ENCODE measurements at regions not wholly inside any gene's neighbourhood (a gene's known extent, or its start where the extent isn't known, plus 50 kb on each side); places are given as distances from the start of the nearest gene placed in this dataset.

DNA sequence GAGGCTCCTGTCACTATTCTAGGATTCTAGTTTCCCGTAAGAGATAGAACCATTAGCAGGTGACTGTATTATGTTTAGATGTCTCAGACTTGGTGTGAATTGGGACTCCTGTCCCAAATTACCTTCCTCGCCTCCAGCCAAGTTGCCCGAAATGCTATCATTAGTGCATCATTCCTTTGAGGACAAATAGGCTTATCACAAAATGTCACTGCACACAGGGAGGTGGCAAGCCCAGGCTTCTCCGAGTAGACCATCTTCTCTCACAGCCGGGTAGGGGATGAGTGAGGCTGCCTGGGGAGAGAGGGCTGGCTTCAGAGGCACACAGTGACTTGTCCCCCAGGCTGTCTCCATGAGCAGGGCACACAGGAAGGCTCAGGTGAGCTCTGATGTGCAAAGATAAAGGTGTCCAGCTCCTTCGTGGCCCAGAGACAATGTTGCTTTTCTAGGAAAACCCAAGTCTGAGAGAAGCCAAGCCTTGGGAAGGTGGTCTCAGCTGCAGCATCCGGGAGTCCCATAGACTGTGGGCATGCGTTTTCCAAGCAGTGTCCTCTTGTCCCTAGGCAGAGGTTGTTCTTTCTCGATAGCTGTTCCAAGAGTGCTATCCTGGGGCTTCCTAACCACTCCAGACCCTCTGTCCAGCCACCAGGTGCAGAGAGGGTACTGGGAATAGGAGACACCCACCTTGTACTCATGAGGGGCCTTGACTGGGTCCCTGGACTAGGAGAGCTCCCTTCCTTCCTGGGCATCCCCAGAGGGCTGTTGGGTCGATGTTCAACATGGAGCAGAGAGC is 163.1 kb upstream of the TSHZ3 start:
- TF ChIP-seq CTCF (IDR thresholded peaks at IDR 0.05; ENCODE audit: poor library complexity) (no peak), EZH2phosphoT487 (IDR thresholded peaks at IDR 0.05; ENCODE audit: low read depth, severe bottlenecking, unreplicated experiment) (no peak), EZH2 (IDR thresholded peaks at IDR 0.05; ENCODE audit: borderline replicate concordance) (no peak)
